Trophoblast cell (in vitro differentiated cells and primary cell): ENCODE measurements at regions not wholly inside any gene's neighbourhood (a gene's known extent, or its start where the extent isn't known, plus 50 kb on each side); places are given as distances from the start of the nearest gene placed in this dataset.

ENCODE experiments used
- DNase-seq, 2 donors: peaks; one replicate each; pipeline ENCODE4 v3.0.0-alpha.2; 2016
- H2AFZ ChIP-seq: 2 replicates; pipeline ENCODE4 v1.6.1; 2013; ENCODE audit warnings: low read length, moderate library complexity, mild to moderate bottlenecking; ENCODE audit not compliant: insufficient read depth, poor library complexity
- H2AK5ac ChIP-seq: 2 replicates; pipeline ENCODE4 v1.6.1; 2013; ENCODE audit warnings: mild to moderate bottlenecking, low read length
- H2BK120ac ChIP-seq: 2 replicates; pipeline ENCODE4 v1.6.1; 2013; ENCODE audit warnings: low read length, mild to moderate bottlenecking, moderate library complexity; ENCODE audit not compliant: insufficient read depth, poor library complexity
- H2BK12ac ChIP-seq: 2 replicates; pipeline ENCODE4 v1.6.1; 2013; ENCODE audit warnings: mild to moderate bottlenecking, low read length, moderate library complexity
- H2BK5ac ChIP-seq: 2 replicates; pipeline ENCODE4 v1.6.1; 2013; ENCODE audit warnings: low read length, low read depth, moderate library complexity, mild to moderate bottlenecking; ENCODE audit not compliant: poor library complexity
- H3K14ac ChIP-seq: 2 replicates; pipeline ENCODE4 v1.6.1; 2013; ENCODE audit warnings: mild to moderate bottlenecking, low read length
- H3K18ac ChIP-seq: 2 replicates; pipeline ENCODE4 v1.6.1; 2013; ENCODE audit warnings: mild to moderate bottlenecking, low read length
- H3K23ac ChIP-seq: 2 replicates; pipeline ENCODE4 v1.6.1; 2013; ENCODE audit warnings: low read length
- H3K27ac ChIP-seq: 2 replicates; pipeline ENCODE4 v1.5.1; 2013; ENCODE audit warnings: low read depth, mild to moderate bottlenecking, inconsistent platforms, low read length, moderate library complexity
- H3K27me3 ChIP-seq: 2 replicates; pipeline ENCODE4 v1.6.1; 2013; ENCODE audit warnings: inconsistent platforms, mild to moderate bottlenecking, low read length, moderate library complexity; ENCODE audit not compliant: insufficient read depth
- H3K36me3 ChIP-seq, 2 experiments: 1 replicate in 1 of 2; 2 replicates in 1 of 2; pipeline ENCODE4 v1.6.1; 2013; ENCODE audit warnings: low read length in 2 of 2, mild to moderate bottlenecking in 2 of 2, moderate library complexity in 1 of 2; ENCODE audit not compliant: insufficient read depth in 2 of 2, control insufficient read depth in 1 of 2
- H3K4ac ChIP-seq: 2 replicates; pipeline ENCODE4 v1.6.1; 2013; ENCODE audit warnings: low read depth, mild to moderate bottlenecking, low read length, moderate library complexity
- H3K4me1 ChIP-seq, 2 experiments: 1 replicate in 1 of 2; 2 replicates in 1 of 2; pipeline ENCODE4 v1.6.1; 2013; ENCODE audit warnings: low read length in 2 of 2, mild to moderate bottlenecking in 2 of 2, moderate library complexity in 1 of 2; ENCODE audit not compliant: insufficient read depth in 2 of 2, control insufficient read depth in 1 of 2
- H3K4me2 ChIP-seq: 2 replicates; pipeline ENCODE4 v1.6.1; 2013; ENCODE audit warnings: inconsistent platforms, mild to moderate bottlenecking, low read length, moderate library complexity
- H3K4me3 ChIP-seq: 2 replicates; pipeline ENCODE4 v1.5.1; 2013; ENCODE audit warnings: mild to moderate bottlenecking, low read depth, low read length, inconsistent platforms
- H3K79me1 ChIP-seq: one replicate; pipeline ENCODE4 v1.6.1; 2013; ENCODE audit warnings: low read length
- H3K79me2 ChIP-seq: 2 replicates; pipeline ENCODE4 v1.6.1; 2013; ENCODE audit warnings: low read length, mild to moderate bottlenecking; ENCODE audit not compliant: control insufficient read depth, insufficient read depth, poor library complexity
- H3K9ac ChIP-seq: 2 replicates; pipeline ENCODE4 v1.6.1; 2013; ENCODE audit warnings: mild to moderate bottlenecking, low read length
- H3K9me3 ChIP-seq: 2 replicates; pipeline ENCODE4 v1.6.1; 2013; ENCODE audit warnings: low read depth, mild to moderate bottlenecking, control low read depth, inconsistent platforms, low read length; ENCODE audit not compliant: insufficient read depth
- H4K12ac ChIP-seq: 2 replicates; pipeline ENCODE4 v1.6.1; 2013; ENCODE audit warnings: low read depth, mild to moderate bottlenecking, low read length, moderate library complexity
- H4K8ac ChIP-seq: 2 replicates; pipeline ENCODE4 v1.6.1; 2013; ENCODE audit warnings: low read depth, mild to moderate bottlenecking, low read length, moderate library complexity
- H4K91ac ChIP-seq: one replicate; pipeline ENCODE4 v1.6.1; 2013; ENCODE audit warnings: low read depth, mild to moderate bottlenecking, low read length, moderate library complexity
- WGBS: extraction: QIAGEN DNeasy Blood & Tissue Kit; methylation state at CpG from one replicate; pipeline ENCODE4 v1.1.7; 2013; ENCODE audit warnings: missing lambda C conversion rate; ENCODE audit not compliant: insufficient read length, insufficient coverage; ENCODE audit errors: extremely low coverage; 5-methylcytosine and 5-hydroxymethylcytosine counted together

DNA sequence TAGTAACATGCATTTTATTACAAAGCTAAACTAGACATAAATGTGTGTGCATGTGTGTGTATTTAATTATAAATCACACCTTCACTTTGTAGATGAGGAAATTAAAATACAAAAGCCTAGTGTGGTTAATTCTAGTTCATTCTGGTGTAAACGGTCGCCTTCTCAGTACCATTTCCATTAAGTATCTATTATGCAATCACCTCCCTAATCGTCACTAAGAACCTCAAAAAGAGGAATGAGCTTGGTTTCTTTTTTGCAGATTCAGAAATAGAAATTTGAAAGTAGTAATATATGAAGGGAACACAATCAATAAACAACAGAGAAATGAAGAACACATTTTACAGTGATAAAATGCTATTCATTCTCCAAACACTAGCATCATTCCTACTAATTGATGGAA is 233.2 kb downstream of the ZBBX start:
- Histone ChIP-seq H3K18ac (no peak overlapping the region), H2AFZ (no peak overlapping the region), H3K4ac (no peak overlapping the region), H3K14ac (no peak overlapping the region), H3K27me3 (no peaks in the 10 kb centered on the region), H3K79me1 (no peaks in the 10 kb centered on the region), H3K4me2 (no peak overlapping the region), H2BK5ac (no peak overlapping the region), H3K27ac (no peak overlapping the region), H4K8ac (no peak overlapping the region), H3K79me2 (no peaks in the 10 kb centered on the region), H2AK5ac (no peak overlapping the region), H3K9ac (no peak overlapping the region), H2BK12ac (no peak overlapping the region), H3K36me3 (no peaks in the 10 kb centered on the region), H2BK120ac (no peak overlapping the region), H3K23ac (no peak overlapping the region), H4K12ac (no peak overlapping the region), H3K9me3 (no peaks in the 10 kb centered on the region), H3K4me3 (no peak overlapping the region), H4K91ac (no peak overlapping the region), H3K4me1 (no peaks in the 10 kb centered on the region)
- no peak for DNase-seq
- no CpG with 5 or more reads among the region's 3 CpGs for WGBS

DNA sequence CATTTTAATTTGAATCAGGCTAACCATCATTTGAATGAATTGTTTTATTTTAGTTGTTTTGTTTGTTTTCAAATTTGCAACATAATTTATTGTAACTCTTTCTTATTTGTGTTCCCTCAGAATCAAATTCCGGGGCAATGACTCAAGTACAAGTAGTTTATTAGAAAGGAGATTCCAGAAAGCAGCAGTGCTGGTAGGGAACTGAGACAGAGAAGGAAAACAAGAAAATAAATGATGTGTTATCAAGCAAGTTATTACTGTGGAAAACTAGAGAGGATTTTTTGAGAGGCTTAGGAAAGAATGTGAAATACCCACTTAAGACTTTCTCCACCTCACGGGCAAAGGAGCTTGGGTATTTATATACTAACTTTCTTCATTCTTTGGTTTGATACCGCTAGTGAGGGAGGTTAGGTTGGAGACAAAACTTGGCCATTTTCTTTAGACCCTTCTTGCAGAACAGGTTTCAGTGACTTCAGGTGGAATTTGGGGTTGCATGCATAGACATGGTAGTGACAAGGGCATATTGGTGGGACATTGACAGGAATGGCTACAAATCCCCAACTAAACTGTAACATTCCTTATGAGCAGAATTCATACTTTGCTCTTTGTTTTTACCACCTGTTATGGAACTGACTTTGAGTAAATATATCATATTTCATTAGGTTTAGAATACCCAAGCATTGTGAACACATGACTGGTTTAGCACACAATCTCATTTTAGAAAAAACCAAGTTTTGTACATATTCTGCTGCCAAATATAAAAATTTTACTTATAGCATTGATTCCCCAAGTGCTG is 254.3 kb downstream of the ZBBX start:
- no peak for DNase-seq
- no peaks in the 10 kb centered on the region for H3K27me3 ChIP-seq
- H2AK5ac ChIP-seq, result no peak overlapping the region
- no peak overlapping the region for H3K27ac ChIP-seq
- H3K23ac ChIP-seq, result no peak overlapping the region
- no peak overlapping the region for H3K18ac ChIP-seq
- H2AFZ ChIP-seq, result no peak overlapping the region
- H3K9me3 ChIP-seq, result no peaks in the 10 kb centered on the region
- H3K14ac ChIP-seq, result no peak overlapping the region
- no peaks in the 10 kb centered on the region for H3K79me2 ChIP-seq
- no peak overlapping the region for H2BK5ac ChIP-seq
- H4K91ac ChIP-seq, result no peak overlapping the region
- H2BK120ac ChIP-seq, result no peak overlapping the region
- WGBS, result no CpG with 5 or more reads among the region's 3 CpGs
- H3K4me1 ChIP-seq, result no peaks in the 10 kb centered on the region
- H3K9ac ChIP-seq, result no peak overlapping the region
- no peak overlapping the region for H4K8ac ChIP-seq
- H2BK12ac ChIP-seq, result no peak overlapping the region
- H3K4me3 ChIP-seq, result no peak overlapping the region
- H3K36me3 ChIP-seq, result no peaks in the 10 kb centered on the region
- H3K4me2 ChIP-seq, result no peak overlapping the region
- no peak overlapping the region for H3K4ac ChIP-seq
- H3K79me1 ChIP-seq, result no peaks in the 10 kb centered on the region
- H4K12ac ChIP-seq, result no peak overlapping the region

DNA sequence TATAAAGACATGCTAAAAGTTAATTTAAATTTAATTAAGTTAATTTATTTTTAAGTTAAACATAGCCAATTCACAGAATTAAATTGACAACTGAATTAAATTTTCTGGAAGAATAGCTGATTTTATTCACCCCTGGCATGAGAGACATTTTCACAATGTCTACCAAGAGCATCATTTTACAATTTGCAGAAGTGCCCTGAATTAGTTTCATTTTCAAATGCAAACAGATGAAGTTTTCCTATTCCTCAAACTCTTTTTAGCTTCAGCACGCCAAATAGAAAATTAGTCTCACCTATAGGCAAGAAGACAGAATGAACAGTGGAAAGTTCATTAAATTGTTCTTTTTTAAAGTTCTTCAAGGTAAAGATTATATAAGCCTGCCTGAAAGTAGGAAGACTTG is 259.3 kb downstream of the ZBBX start:
- Histone ChIP-seq H2AK5ac (no peak overlapping the region), H3K4me3 (no peak overlapping the region), H3K4ac (no peak overlapping the region), H3K27me3 (no peaks in the 10 kb centered on the region), H3K36me3 (no peaks in the 10 kb centered on the region), H3K4me1 (no peaks in the 10 kb centered on the region), H3K9me3 (no peaks in the 10 kb centered on the region), H3K14ac (no peak overlapping the region), H2BK12ac (no peak overlapping the region), H3K18ac (no peak overlapping the region), H4K12ac (no peak overlapping the region), H3K79me1 (no peaks in the 10 kb centered on the region), H2AFZ (no peak overlapping the region), H3K9ac (no peak overlapping the region), H2BK5ac (no peak overlapping the region), H3K79me2 (no peaks in the 10 kb centered on the region), H4K8ac (no peak overlapping the region), H3K23ac (no peak overlapping the region), H3K4me2 (no peak overlapping the region), H3K27ac (no peak overlapping the region), H4K91ac (no peak overlapping the region), H2BK120ac (no peak overlapping the region)
- WGBS, result no CpG with 5 or more reads among the region's 1 CpG
- no peak for DNase-seq

DNA sequence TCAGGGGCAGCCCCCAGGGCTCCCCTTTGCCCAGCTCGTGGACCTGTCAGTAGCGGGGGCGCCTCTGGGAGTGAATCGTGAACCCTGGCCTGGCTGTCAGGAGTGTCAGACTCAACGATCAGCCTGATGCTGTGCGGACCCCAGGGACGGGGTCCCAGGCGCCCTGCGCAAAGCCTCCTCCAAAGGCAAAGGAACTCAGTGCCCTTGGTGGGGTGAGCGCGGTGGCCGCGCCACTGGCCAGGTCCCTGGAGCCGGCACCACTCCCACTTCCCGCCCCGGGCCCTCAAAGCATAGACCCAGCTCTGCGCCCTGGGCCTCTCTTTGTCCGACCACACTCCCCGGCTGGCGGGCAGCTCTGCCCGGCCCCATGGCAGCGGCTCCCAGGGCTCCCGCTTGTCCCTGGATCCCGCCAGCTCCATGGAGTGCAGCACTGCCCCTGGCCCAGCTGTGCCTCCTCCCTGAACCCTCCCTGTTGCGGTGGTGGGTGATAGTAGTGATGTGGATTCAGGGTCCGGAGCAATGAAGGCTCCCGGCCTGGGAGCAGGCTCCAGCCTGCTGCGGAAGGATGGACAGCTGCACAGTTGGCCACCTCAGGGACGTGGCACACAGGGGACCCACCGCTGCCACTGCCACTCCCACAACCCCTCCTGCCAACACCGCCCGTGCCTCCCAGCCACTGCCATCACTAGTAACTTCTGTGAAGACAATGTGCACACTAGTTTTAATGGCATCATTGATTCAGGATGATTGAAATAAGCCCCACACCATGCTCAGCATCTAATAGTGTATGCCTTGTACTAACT is 263.8 kb downstream of the ZBBX start:
- Histone ChIP-seq H2BK120ac (no peak overlapping the region), H3K4me3 (no peak overlapping the region), H3K14ac (no peak overlapping the region), H3K18ac (no peak overlapping the region), H2BK12ac (no peak overlapping the region), H3K4ac (no peak overlapping the region), H3K4me2 (no peak overlapping the region), H3K27me3 (no peaks in the 10 kb centered on the region), H3K36me3 (no peaks in the 10 kb centered on the region), H2AK5ac (no peak overlapping the region), H4K8ac (no peak overlapping the region), H2BK5ac (no peak overlapping the region), H3K79me1 (no peaks in the 10 kb centered on the region), H4K12ac (no peak overlapping the region), H3K79me2 (no peaks in the 10 kb centered on the region), H2AFZ (no peak overlapping the region), H3K9ac (no peak overlapping the region), H3K23ac (no peak overlapping the region), H4K91ac (no peak overlapping the region), H3K9me3 (peaks cover 2% of the 10 kb centered on the region), H3K27ac (no peak overlapping the region), H3K4me1 (no peaks in the 10 kb centered on the region)
- no CpG with 5 or more reads among the region's 32 CpGs for WGBS
- DNase-seq, result no peak
